ENCODE measurements at regions not wholly inside any gene's neighbourhood (a gene's known extent, or its start where the extent isn't known, plus 50 kb on each side); places are given as distances from the start of the nearest gene placed in this dataset.

GRCh38 chr21:28496517-28496916 lies 496.2 kb downstream of the LTN1 start:
- Mint-ChIP-seq H3K27ac (ENCODE audit: unreplicated experiment) (no peak overlapping the region), H3K27me3 (ENCODE audit: low read depth, unreplicated experiment) (no peaks in the 10 kb centered on the region), H3K4me1 (ENCODE audit: low read depth, unreplicated experiment) (no peaks in the 10 kb centered on the region), H3K4me3 (ENCODE audit: unreplicated experiment) (no peak overlapping the region), H3K36me3 (ENCODE audit: low read depth, unreplicated experiment) (no peaks in the 10 kb centered on the region), H3K9me3 (ENCODE audit: unreplicated experiment) (no peaks in the 10 kb centered on the region)
- TF ChIP-seq EZH2 (IDR thresholded peaks at IDR 0.05; ENCODE audit: insufficient read depth, low read length) (no peak), CTCF (IDR thresholded peaks at IDR 0.05; ENCODE audit: insufficient read depth, low read depth, low read length) (no peak)
- no peaks in the 10 kb centered on the region for H3K36me3 ChIP-seq (ENCODE audit: insufficient read depth, low read length)
- no peaks in the 10 kb centered on the region for H3K9me3 ChIP-seq (ENCODE audit: insufficient read depth, low read depth, low read length)
- H2AFZ ChIP-seq (ENCODE audit: low read depth, low read length) = no peak overlapping the region
- H3K4me1 ChIP-seq (ENCODE audit: insufficient read depth, low read length) = no peaks in the 10 kb centered on the region
- FAIRE-seq (peak; percentile 64), DNase-seq (ENCODE audit: low read depth) (no peak)
- no peaks in the 10 kb centered on the region for H3K27me3 ChIP-seq (ENCODE audit: insufficient read depth, low read length)
- H4K20me1 ChIP-seq (ENCODE audit: insufficient read depth, low read length) = no peaks in the 10 kb centered on the region
- no peak overlapping the region for H3K4me2 ChIP-seq (ENCODE audit: low read length)
- no peak overlapping the region for H3K4me3 ChIP-seq (ENCODE audit: insufficient read depth, low read depth, low read length)
- no peaks in the 10 kb centered on the region for H3K79me2 ChIP-seq (ENCODE audit: insufficient read depth, low read length)
- H3K9ac ChIP-seq (ENCODE audit: low read length) = no peak overlapping the region
- H3K27ac ChIP-seq (ENCODE audit: low read depth, low read length) = no peak overlapping the region

DNA sequence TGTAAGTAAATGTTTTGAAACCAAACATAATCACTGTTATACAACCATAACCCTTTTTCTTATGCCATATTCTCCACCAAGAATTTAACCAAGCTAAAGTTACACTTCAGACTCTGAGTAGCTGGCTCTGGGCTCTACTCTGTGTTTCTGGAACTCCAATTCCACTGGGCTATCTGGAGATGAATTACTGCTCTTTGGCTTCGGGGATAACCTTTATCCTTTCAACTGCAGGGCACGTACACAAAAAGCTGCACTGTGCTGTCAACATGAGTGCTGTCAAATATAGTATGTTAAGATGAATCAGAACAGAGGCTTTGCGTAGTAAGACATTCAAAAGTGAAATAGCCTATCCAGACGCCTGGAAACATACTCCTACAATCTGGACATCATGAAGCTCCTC lies 500.6 kb downstream of the LTN1 start:
- peaks cover 3% of the 10 kb centered on the region for H3K4me1 Mint-ChIP-seq (ENCODE audit: low read depth, unreplicated experiment)

More for the DNA sequence above, 500.6 kb downstream of the LTN1 start:
- Histone ChIP-seq H4K20me1 (ENCODE audit: insufficient read depth, low read length) (no peaks in the 10 kb centered on the region), H3K4me1 (ENCODE audit: insufficient read depth, low read length) (no peaks in the 10 kb centered on the region), H3K27ac (ENCODE audit: low read depth, low read length) (no peak overlapping the region), H3K9me3 (ENCODE audit: insufficient read depth, low read depth, low read length) (no peaks in the 10 kb centered on the region), H3K27me3 (ENCODE audit: insufficient read depth, low read length) (no peaks in the 10 kb centered on the region), H3K4me3 (ENCODE audit: insufficient read depth, low read depth, low read length) (no peak overlapping the region), H3K9ac (ENCODE audit: low read length) (no peak overlapping the region), H3K79me2 (ENCODE audit: insufficient read depth, low read length) (no peaks in the 10 kb centered on the region), H2AFZ (ENCODE audit: low read depth, low read length) (no peak overlapping the region), H3K36me3 (ENCODE audit: insufficient read depth, low read length) (no peaks in the 10 kb centered on the region), H3K4me2 (ENCODE audit: low read length) (no peak overlapping the region)
- no peak for FAIRE-seq
- no peaks in the 10 kb centered on the region for H3K36me3 Mint-ChIP-seq (ENCODE audit: low read depth, unreplicated experiment)
- TF ChIP-seq CTCF (IDR thresholded peaks at IDR 0.05; ENCODE audit: insufficient read depth, low read depth, low read length) = no peak
- no peak for TF ChIP-seq EZH2 (IDR thresholded peaks at IDR 0.05; ENCODE audit: insufficient read depth, low read length)
- DNase-seq (ENCODE audit: low read depth) = no peak
- H3K27ac Mint-ChIP-seq (ENCODE audit: unreplicated experiment) = no peak overlapping the region
- H3K27me3 Mint-ChIP-seq (ENCODE audit: low read depth, unreplicated experiment) = no peaks in the 10 kb centered on the region
- no peaks in the 10 kb centered on the region for H3K9me3 Mint-ChIP-seq (ENCODE audit: unreplicated experiment)
- H3K4me3 Mint-ChIP-seq (ENCODE audit: unreplicated experiment) = no peak overlapping the region
